ENCODE measurements at regions not wholly inside any gene's neighbourhood (a gene's known extent, or its start where the extent isn't known, plus 50 kb on each side); places are given as distances from the start of the nearest gene placed in this dataset.

DNA sequence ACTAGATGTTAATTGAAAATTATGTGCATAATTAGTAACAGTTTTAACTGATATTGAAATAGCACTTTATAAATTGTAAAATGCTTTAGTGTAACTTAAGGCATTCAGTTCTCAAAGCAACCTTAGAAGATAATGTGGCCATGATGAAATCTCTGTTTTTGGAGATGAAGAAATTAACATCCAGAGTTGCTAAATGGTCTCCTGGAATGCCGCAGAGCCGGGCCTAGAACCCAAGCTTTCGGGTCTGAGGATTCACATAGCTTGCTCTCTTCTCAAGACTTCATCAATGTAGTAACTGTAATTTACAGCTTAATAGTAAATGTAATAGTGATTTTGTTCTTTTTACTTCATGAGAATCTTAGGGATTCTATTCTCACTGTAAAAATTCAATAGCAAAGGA lies 272.3 kb downstream of the HS3ST3A1 start:
- H3K4me1 Mint-ChIP-seq, result no peaks in the 10 kb centered on the region
- H3K4me3 Mint-ChIP-seq, result no peak overlapping the region
- TF ChIP-seq CTCF (conservative IDR thresholded peaks at IDR 0.05), result no peak
- H3K27ac Mint-ChIP-seq (ENCODE audit: unreplicated experiment), result no peak overlapping the region
- no peaks in the 10 kb centered on the region for H3K36me3 Mint-ChIP-seq (ENCODE audit: low read depth)
- peaks cover 4% of the 10 kb centered on the region for H3K9me3 Mint-ChIP-seq
- H3K27me3 Mint-ChIP-seq (ENCODE audit: low read depth), result no peaks in the 10 kb centered on the region
- DNase-seq (ENCODE audit: low read depth, low spot score), result no peak

GRCh38 chr17:13323990-13324389 lies 277.7 kb downstream of the HS3ST3A1 start:
- Mint-ChIP-seq H3K4me3 (no peak overlapping the region), H3K9me3 (peaks cover 16% of the 10 kb centered on the region), H3K27ac (ENCODE audit: unreplicated experiment) (no peak overlapping the region), H3K36me3 (ENCODE audit: low read depth) (no peaks in the 10 kb centered on the region), H3K4me1 (peaks cover 12% of the 10 kb centered on the region), H3K27me3 (ENCODE audit: low read depth) (no peaks in the 10 kb centered on the region)
- no peak for DNase-seq (ENCODE audit: low read depth, low spot score)
- no peak for TF ChIP-seq CTCF (conservative IDR thresholded peaks at IDR 0.05)

DNA sequence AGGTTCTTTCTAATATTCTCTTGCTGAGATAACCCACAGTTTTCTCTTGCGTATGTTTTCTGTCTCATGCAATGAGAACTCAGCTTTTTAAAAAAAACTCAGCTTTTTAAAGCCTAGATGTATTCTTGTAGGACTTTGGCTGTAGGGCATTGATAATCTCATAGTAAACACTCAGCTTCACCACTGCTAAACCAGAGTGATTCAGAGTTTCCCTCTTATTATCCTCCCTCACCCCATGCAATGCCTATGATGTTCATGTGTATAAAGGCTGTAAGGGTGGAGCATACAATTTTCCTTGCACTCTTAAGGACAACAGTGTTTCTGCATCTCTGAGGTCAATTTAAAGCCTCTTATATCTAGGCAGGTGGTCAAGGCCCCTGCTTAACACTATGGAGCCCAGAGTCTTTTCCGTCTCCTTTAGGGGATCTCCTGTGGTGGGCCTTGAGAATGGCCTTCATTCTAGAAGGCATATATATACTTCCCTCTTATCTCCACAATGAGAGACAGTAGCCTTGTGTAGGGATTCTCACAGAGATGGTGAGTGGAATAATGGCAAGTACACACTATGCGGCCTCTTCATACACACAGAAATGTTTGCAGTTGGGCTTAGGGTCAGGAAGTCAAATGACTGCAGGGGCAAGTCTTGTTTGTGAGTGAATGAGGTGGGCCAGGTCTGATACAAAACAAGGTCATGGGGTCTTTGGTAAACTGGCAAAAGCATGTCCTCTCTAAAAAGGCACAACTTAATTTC lies 279.6 kb downstream of the HS3ST3A1 start:
- H3K27ac Mint-ChIP-seq (ENCODE audit: unreplicated experiment), result no peak overlapping the region
- no peaks in the 10 kb centered on the region for H3K27me3 Mint-ChIP-seq (ENCODE audit: low read depth)
- no peak for DNase-seq (ENCODE audit: low read depth, low spot score)
- peaks cover 16% of the 10 kb centered on the region for H3K9me3 Mint-ChIP-seq
- no peak overlapping the region for H3K4me3 Mint-ChIP-seq
- H3K4me1 Mint-ChIP-seq, result peaks cover 12% of the 10 kb centered on the region
- no peaks in the 10 kb centered on the region for H3K36me3 Mint-ChIP-seq (ENCODE audit: low read depth)
- no peak for TF ChIP-seq CTCF (conservative IDR thresholded peaks at IDR 0.05)

DNA sequence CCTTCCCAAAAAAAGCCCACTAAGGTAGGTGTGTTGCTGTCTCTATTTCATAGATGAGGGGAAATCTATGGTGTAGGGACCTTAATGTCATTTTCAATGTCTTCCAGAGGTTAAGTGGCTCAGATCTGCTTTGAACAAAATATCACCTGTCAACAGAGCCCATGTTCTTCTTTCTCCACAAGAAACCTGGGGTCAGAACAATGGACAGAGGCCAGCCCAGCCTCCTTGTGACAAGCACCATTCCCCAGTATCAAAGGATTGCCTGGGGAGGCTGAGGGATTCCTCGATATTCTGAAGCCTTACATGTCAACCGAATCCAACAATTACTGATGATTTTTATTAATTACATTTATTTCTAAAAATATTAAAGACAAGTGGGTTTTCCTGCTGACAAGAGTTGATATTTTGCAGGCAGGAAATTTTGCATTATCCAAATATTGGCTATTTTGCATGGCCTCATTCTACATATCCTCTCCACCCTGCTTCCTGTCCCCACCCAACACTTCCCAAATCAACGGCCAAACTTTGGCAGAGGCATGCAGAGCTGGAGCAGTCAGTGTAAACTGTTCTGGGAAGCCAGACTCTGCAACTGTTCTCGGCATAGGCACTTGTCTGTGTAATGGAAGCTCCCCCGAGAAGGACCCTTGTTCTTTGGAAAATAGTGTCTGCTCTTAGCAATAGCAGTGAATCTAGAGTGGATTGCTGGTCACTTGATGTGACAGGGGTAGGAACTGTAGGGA lies 281.5 kb downstream of the HS3ST3A1 start:
- Mint-ChIP-seq H3K27me3 (ENCODE audit: low read depth) (no peaks in the 10 kb centered on the region), H3K9me3 (peaks cover 16% of the 10 kb centered on the region), H3K4me1 (peaks cover 12% of the 10 kb centered on the region), H3K36me3 (ENCODE audit: low read depth) (no peaks in the 10 kb centered on the region), H3K27ac (ENCODE audit: unreplicated experiment) (peak overlapping the region; percentile 88), H3K4me3 (no peak overlapping the region)
- no peak for DNase-seq (ENCODE audit: low read depth, low spot score)
- no peak for TF ChIP-seq CTCF (conservative IDR thresholded peaks at IDR 0.05)

GRCh38 chr17:13316657-13317056 lies 285.1 kb downstream of the HS3ST3A1 start:
- H3K36me3 Mint-ChIP-seq (ENCODE audit: low read depth), result no peaks in the 10 kb centered on the region
- H3K27ac Mint-ChIP-seq (ENCODE audit: unreplicated experiment), result no peak overlapping the region
- peaks cover 2% of the 10 kb centered on the region for H3K4me1 Mint-ChIP-seq
- H3K4me3 Mint-ChIP-seq, result no peak overlapping the region
- no peak for TF ChIP-seq CTCF (conservative IDR thresholded peaks at IDR 0.05)
- H3K27me3 Mint-ChIP-seq (ENCODE audit: low read depth), result no peaks in the 10 kb centered on the region
- peaks cover 4% of the 10 kb centered on the region for H3K9me3 Mint-ChIP-seq
- no peak for DNase-seq (ENCODE audit: low read depth, low spot score)
